Panc1 (cell line): ENCODE measurements at regions not wholly inside any gene's neighbourhood (a gene's known extent, or its start where the extent isn't known, plus 50 kb on each side); places are given as distances from the start of the nearest gene placed in this dataset.

Source experiments
- ATAC-seq: fragments of 200-7000 bp; cut with Tn5 transposase; 2 replicates; pipeline ENCODE4 v1.9.1; 2020; ENCODE audit warnings: mild to moderate bottlenecking, moderate library complexity
- BruUV-seq: library from RNA; stranded (reverse); fragments of 400-500 nt; replicated peaks from 2 replicates; lab custom pipeline; 2021; lab: Mats Ljungman, UMichigan
- CTCF ChIA-PET: fragments of 300-600 bp; sonication (Branson Sonifier 250); formaldehyde crosslinking; loops from one replicate; lab custom pipeline; 2022; ENCODE audit warnings: antibody characterized with exemption; lab: Charles Lee
- POLR2A ChIA-PET: fragments of 300-600 bp; sonication (Branson Sonifier 250); formaldehyde crosslinking; loops from one replicate; lab custom pipeline; 2022; ENCODE audit warnings: antibody characterized with exemption; lab: Charles Lee
- DNase-seq: peaks from one replicate; pipeline ENCODE4 v3.0.0-alpha.2; 2010; ENCODE audit warnings: low read depth, low spot score
- H3K27ac ChIP-seq: 2 replicates; pipeline ENCODE4 v1.5.1; 2011; ENCODE audit warnings: mild to moderate bottlenecking, low read length, inconsistent platforms
- H3K27me3 ChIP-seq: fragments of 200-500 bp; sonication (Bioruptor generic); 2 replicates; pipeline ENCODE4 v1.6.0; 2014; ENCODE audit warnings: low read length, inconsistent platforms; ENCODE audit not compliant: control insufficient read depth, insufficient read depth
- H3K36me3 ChIP-seq: fragments of 200-500 bp; sonication (Bioruptor generic); 2 replicates; pipeline ENCODE4 v1.5.1; 2014; ENCODE audit warnings: inconsistent platforms, mild to moderate bottlenecking, low read length, moderate library complexity; ENCODE audit not compliant: control insufficient read depth, insufficient read depth
- H3K4me1 ChIP-seq: 2 replicates; pipeline ENCODE4 v1.5.1; 2011; ENCODE audit warnings: inconsistent platforms, mild to moderate bottlenecking, low read length, moderate library complexity; ENCODE audit not compliant: control insufficient read depth, insufficient read depth
- H3K4me3 ChIP-seq, 2 experiments: 2 replicates each; pipeline ENCODE4 v1.5.1; 2011 to 2012; ENCODE audit warnings: low read depth in 2 of 2, low read length in 2 of 2, mild to moderate bottlenecking in 2 of 2, inconsistent platforms in 1 of 2, moderate library complexity in 1 of 2
- H3K9me3 ChIP-seq: fragments of 200-500 bp; sonication (Bioruptor generic); 2 replicates; pipeline ENCODE4 v1.5.1; 2014; ENCODE audit warnings: low read depth, mild to moderate bottlenecking, inconsistent platforms, low read length, moderate library complexity; ENCODE audit not compliant: control insufficient read depth, insufficient read depth
- CTCF ChIP-seq: fragments of 450-650 bp; IDR thresholded peaks from 2 replicates; pipeline ENCODE4 v1.5.1; 2017; ENCODE audit warnings: mild to moderate bottlenecking
- POLR2AphosphoS5 ChIP-seq: IDR thresholded peaks from 2 replicates; pipeline ENCODE4 v1.6.1; 2012; ENCODE audit warnings: mild to moderate bottlenecking, low read depth, low read length, moderate library complexity
- REST ChIP-seq, 2 experiments: IDR thresholded peaks; 2 replicates each; pipeline ENCODE4 v1.6.1; 2011 to 2012; ENCODE audit warnings: low read depth in 2 of 2, control low read depth in 1 of 2, low read length in 1 of 2, mild to moderate bottlenecking in 1 of 2, moderate library complexity in 1 of 2; ENCODE audit not compliant: insufficient read depth in 1 of 2
- SIN3A ChIP-seq: IDR thresholded peaks from 2 replicates; pipeline ENCODE4 v1.6.1; 2012; ENCODE audit warnings: low read depth, mild to moderate bottlenecking, low read length, moderate library complexity, borderline replicate concordance; ENCODE audit not compliant: insufficient read depth
- TCF7L2 ChIP-seq: IDR thresholded peaks from 2 replicates; pipeline ENCODE4 v1.6.1; 2011; ENCODE audit warnings: mild to moderate bottlenecking, low read depth, low read length, inconsistent platforms
- in situ Hi-C: cut with HindIII; loops from 2 replicates; pipeline ENCODE4 v1.10.0; 2016; ENCODE audit warnings: low sequenced_read_pairs, low pct_unique_long_range_greater_than_20kb
- intact Hi-C: fragments of 100-400 bp; cut with micrococcal nuclease; formaldehyde crosslinking; loops from one replicate; pipeline ENCODE4 v1.10.0; 2022; ENCODE audit not compliant: unreplicated experiment

GRCh38 chr14:65928995-65929394 lies 516.5 kb downstream of the FUT8 start:
- no TSS peak for BruUV-seq
- H3K4me3 ChIP-seq: no peak overlapping the region
- in situ Hi-C loops (no loop called here), intact Hi-C loops (no loop called here)
- ChIA-PET POLR2A (no interaction called here), CTCF (no interaction called here)
- no peak for TF ChIP-seq REST (IDR thresholded peaks at IDR 0.05; ENCODE audit: insufficient read depth in 1 of 2, low read depth in 2 of 2, low read length in 1 of 2)
- no peak for TF ChIP-seq TCF7L2
- TF ChIP-seq SIN3A: no peak
- TF ChIP-seq CTCF: no peak
- no peak for TF ChIP-seq POLR2AphosphoS5
- no peaks in the 10 kb centered on the region for H3K36me3 ChIP-seq
- no peak for ATAC-seq
- no peaks in the 10 kb centered on the region for H3K4me1 ChIP-seq
- H3K9me3 ChIP-seq: no peaks in the 10 kb centered on the region
- no peaks in the 10 kb centered on the region; the same call in none of the 2 replicates for H3K27me3 ChIP-seq
- H3K27ac ChIP-seq: no peak overlapping the region
- DNase-seq: no peak

GRCh38 chr14:65933400-65934069 lies 521.0 kb downstream of the FUT8 start:
- BruUV-seq: no TSS peak
- intact Hi-C loops: no loop called here

More at GRCh38 chr14:65933400-65934069, 521.0 kb downstream of the FUT8 start:
- no peak overlapping the region for H3K27ac ChIP-seq
- CTCF ChIA-PET: no interaction called here
- POLR2A ChIA-PET: no interaction called here
- no peaks in the 10 kb centered on the region; the same call in 1 of the 2 replicates for H3K27me3 ChIP-seq
- in situ Hi-C loops: no loop called here
- no peaks in the 10 kb centered on the region for H3K4me1 ChIP-seq
- TF ChIP-seq TCF7L2 (no peak), CTCF (no peak), POLR2AphosphoS5 (no peak), REST (IDR thresholded peaks at IDR 0.05; ENCODE audit: insufficient read depth in 1 of 2, low read depth in 2 of 2, low read length in 1 of 2) (no peak), SIN3A (no peak)
- no peak for DNase-seq
- no peak for ATAC-seq
- H3K4me3 ChIP-seq: no peak overlapping the region
- no peaks in the 10 kb centered on the region for H3K9me3 ChIP-seq
- H3K36me3 ChIP-seq: no peaks in the 10 kb centered on the region
